OCI-LY7 (cell line): ENCODE measurements at regions not wholly inside any gene's neighbourhood (a gene's known extent, or its start where the extent isn't known, plus 50 kb on each side); places are given as distances from the start of the nearest gene placed in this dataset.

Source experiments
- EZH2phosphoT487 ChIP-seq: fragments of 200-600 bp; sonication (generic); IDR thresholded peaks from 2 replicates; pipeline ENCODE4 v1.6.1; 2018; ENCODE audit warnings: low read depth, borderline replicate concordance, mild to moderate bottlenecking, mixed run types, antibody characterized with exemption, low read length, moderate library complexity, mixed read lengths
- TF ChIP-seq, protein P1 (sequence below): fragments of 200-600 bp; sonication (generic); conservative IDR thresholded peaks from 2 replicates; pipeline ENCODE4 v1.5.1; 2014; ENCODE audit warnings: mild to moderate bottlenecking, antibody characterized with exemption, low read length, moderate library complexity, mixed read lengths

- TF ChIP-seq, protein P1, sequence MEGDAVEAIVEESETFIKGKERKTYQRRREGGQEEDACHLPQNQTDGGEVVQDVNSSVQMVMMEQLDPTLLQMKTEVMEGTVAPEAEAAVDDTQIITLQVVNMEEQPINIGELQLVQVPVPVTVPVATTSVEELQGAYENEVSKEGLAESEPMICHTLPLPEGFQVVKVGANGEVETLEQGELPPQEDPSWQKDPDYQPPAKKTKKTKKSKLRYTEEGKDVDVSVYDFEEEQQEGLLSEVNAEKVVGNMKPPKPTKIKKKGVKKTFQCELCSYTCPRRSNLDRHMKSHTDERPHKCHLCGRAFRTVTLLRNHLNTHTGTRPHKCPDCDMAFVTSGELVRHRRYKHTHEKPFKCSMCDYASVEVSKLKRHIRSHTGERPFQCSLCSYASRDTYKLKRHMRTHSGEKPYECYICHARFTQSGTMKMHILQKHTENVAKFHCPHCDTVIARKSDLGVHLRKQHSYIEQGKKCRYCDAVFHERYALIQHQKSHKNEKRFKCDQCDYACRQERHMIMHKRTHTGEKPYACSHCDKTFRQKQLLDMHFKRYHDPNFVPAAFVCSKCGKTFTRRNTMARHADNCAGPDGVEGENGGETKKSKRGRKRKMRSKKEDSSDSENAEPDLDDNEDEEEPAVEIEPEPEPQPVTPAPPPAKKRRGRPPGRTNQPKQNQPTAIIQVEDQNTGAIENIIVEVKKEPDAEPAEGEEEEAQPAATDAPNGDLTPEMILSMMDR, result no peak
- no peak for TF ChIP-seq EZH2phosphoT487
These were observed 226.0 kb upstream of the ATP10B start for GRCh38 chr5:161077936-161078545.
